ENCODE measurements at regions not wholly inside any gene's neighbourhood (a gene's known extent, or its start where the extent isn't known, plus 50 kb on each side); places are given as distances from the start of the nearest gene placed in this dataset.

DNA sequence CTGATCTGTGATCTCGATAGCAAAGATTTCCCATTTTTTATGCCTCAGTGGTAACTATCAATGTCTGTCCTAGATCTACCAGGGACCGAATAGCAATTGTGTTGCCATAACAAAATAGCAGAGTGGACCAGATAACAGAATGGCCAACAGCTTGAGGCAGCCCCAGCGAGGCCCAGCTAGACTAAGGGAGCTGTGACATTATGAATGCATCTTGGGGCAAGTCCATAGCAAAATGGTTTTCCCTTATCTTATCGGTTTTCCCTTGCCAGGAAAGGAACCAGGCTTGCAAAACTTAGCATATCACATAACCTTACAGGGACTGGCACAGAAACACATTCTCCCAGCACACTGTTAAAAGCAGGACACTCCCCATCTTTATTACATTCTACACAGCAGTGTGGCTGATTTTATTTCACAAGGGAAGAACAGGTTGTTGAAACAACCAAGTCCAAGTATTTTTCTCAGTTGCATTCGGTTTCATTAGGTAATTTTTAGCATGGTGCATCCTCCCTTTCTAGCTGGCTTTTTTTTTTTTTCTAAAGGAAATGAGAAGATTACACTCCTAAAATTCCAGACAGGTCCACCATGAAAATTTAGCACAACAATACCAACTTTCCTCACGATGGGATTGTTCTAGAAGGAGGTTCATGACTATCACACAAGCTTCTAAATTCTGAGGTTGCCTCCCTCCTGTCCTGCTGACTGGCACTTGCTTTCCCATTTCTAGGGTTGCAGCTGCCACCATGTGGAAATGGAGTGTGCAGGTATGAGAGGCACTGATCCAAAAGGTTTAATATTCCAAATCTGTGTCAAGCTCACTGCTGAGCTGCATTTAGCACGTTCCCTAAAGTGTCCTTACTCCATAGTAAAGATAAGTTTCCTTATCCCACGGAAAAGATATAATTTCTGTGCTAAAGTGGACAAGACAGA, 97.0 kb upstream of the SLC35G4 start:
- Histone ChIP-seq H3K4me1 (ENCODE audit: control insufficient read depth, insufficient read depth, low read length) (no peaks in the 10 kb centered on the region), H3K4me3 (ENCODE audit: low read length) (no peak overlapping the region), H3K27me3 (ENCODE audit: control insufficient read depth, insufficient read depth, low read length, poor library complexity, severe bottlenecking) (no peaks in the 10 kb centered on the region), H3K9me3 (ENCODE audit: control insufficient read depth, low read length) (no peaks in the 10 kb centered on the region), H3K36me3 (ENCODE audit: control insufficient read depth, insufficient read depth, low read length) (no peaks in the 10 kb centered on the region), H3K27ac (ENCODE audit: low read depth, low read length) (no peak overlapping the region), H3K9ac (ENCODE audit: extremely low read depth, low read length, poor library complexity, severe bottlenecking) (no peak overlapping the region)
- peak; percentile 46 for TF ChIP-seq CTCF (conservative IDR thresholded peaks at IDR 0.05)
- no peaks in the 10 kb centered on the region for H3K9me3 Mint-ChIP-seq
- WGBS, 2 experiments (ENCODE audit: insufficient coverage in 1 of 2, insufficient read length in 1 of 2), result 91 to 92% methylated on average over 6 to 8 of the region's 8 CpGs
- H3K27me3 Mint-ChIP-seq (ENCODE audit: insufficient read depth), result no peaks in the 10 kb centered on the region
- no peaks in the 10 kb centered on the region for H3K36me3 Mint-ChIP-seq (ENCODE audit: low read depth)
- H3K4me3 Mint-ChIP-seq, result no peak overlapping the region
- H3K4me1 Mint-ChIP-seq, result no peaks in the 10 kb centered on the region
- no peak for DNase-seq
- no peak overlapping the region for H3K27ac Mint-ChIP-seq

- Histone ChIP-seq H3K4me1 (ENCODE audit: control insufficient read depth, insufficient read depth, low read length) (no peaks in the 10 kb centered on the region), H3K9ac (ENCODE audit: extremely low read depth, low read length, poor library complexity, severe bottlenecking) (no peak overlapping the region), H3K27ac (ENCODE audit: low read depth, low read length) (no peak overlapping the region), H3K9me3 (ENCODE audit: control insufficient read depth, low read length) (no peaks in the 10 kb centered on the region), H3K4me3 (ENCODE audit: low read length) (no peak overlapping the region), H3K36me3 (ENCODE audit: control insufficient read depth, insufficient read depth, low read length) (no peaks in the 10 kb centered on the region), H3K27me3 (ENCODE audit: control insufficient read depth, insufficient read depth, low read length, poor library complexity, severe bottlenecking) (no peaks in the 10 kb centered on the region)
- no peak overlapping the region for H3K27ac Mint-ChIP-seq
- TF ChIP-seq CTCF (conservative IDR thresholded peaks at IDR 0.05), result no peak
- no peaks in the 10 kb centered on the region for H3K27me3 Mint-ChIP-seq (ENCODE audit: insufficient read depth)
- H3K4me3 Mint-ChIP-seq, result no peak overlapping the region
- H3K36me3 Mint-ChIP-seq (ENCODE audit: low read depth), result no peaks in the 10 kb centered on the region
- H3K9me3 Mint-ChIP-seq, result no peaks in the 10 kb centered on the region
- no peaks in the 10 kb centered on the region for H3K4me1 Mint-ChIP-seq
- 87 to 90% methylated on average over 3 to 6 of the region's 6 CpGs for WGBS, 2 experiments (ENCODE audit: insufficient coverage in 1 of 2, insufficient read length in 1 of 2)
- no peak for DNase-seq
Measured at GRCh38 chr18:11511434-11512095, 97.8 kb upstream of the SLC35G4 start.

- 89 to 100% methylated on average over 4 to 6 of the region's 6 CpGs for WGBS, 2 experiments (ENCODE audit: insufficient coverage in 1 of 2, insufficient read length in 1 of 2)
Measured at GRCh38 chr18:11506856-11507255, 102.5 kb upstream of the SLC35G4 start.

More at GRCh38 chr18:11506856-11507255, 102.5 kb upstream of the SLC35G4 start:
- no peaks in the 10 kb centered on the region for H3K36me3 Mint-ChIP-seq (ENCODE audit: low read depth)
- H3K9me3 Mint-ChIP-seq, result no peaks in the 10 kb centered on the region
- no peaks in the 10 kb centered on the region for H3K4me1 Mint-ChIP-seq
- H3K4me1 ChIP-seq (ENCODE audit: control insufficient read depth, insufficient read depth, low read length), result no peaks in the 10 kb centered on the region
- H3K9ac ChIP-seq (ENCODE audit: extremely low read depth, low read length, poor library complexity, severe bottlenecking), result no peak overlapping the region
- no peak overlapping the region for H3K4me3 Mint-ChIP-seq
- H3K27me3 ChIP-seq (ENCODE audit: control insufficient read depth, insufficient read depth, low read length, poor library complexity, severe bottlenecking), result no peaks in the 10 kb centered on the region
- no peak overlapping the region for H3K27ac ChIP-seq (ENCODE audit: low read depth, low read length)
- H3K27ac Mint-ChIP-seq, result no peak overlapping the region
- no peaks in the 10 kb centered on the region for H3K27me3 Mint-ChIP-seq (ENCODE audit: insufficient read depth)
- H3K36me3 ChIP-seq (ENCODE audit: control insufficient read depth, insufficient read depth, low read length), result no peaks in the 10 kb centered on the region
- TF ChIP-seq CTCF (conservative IDR thresholded peaks at IDR 0.05), result no peak
- no peaks in the 10 kb centered on the region for H3K9me3 ChIP-seq (ENCODE audit: control insufficient read depth, low read length)
- no peak overlapping the region for H3K4me3 ChIP-seq (ENCODE audit: low read length)
- DNase-seq, result no peak
